ENCODE measurements at regions not wholly inside any gene's neighbourhood (a gene's known extent, or its start where the extent isn't known, plus 50 kb on each side); places are given as distances from the start of the nearest gene placed in this dataset.
"Not testable (repeated sequence)": the region's sequence is repeated elsewhere in the genome, so short reads cannot be mapped to it uniquely, and the experiment has no call there.

- DNase-seq; in situ Hi-C loops (cut with HindIII; ENCODE audit: low pct_ligation_motif_present, low pct_unique_long_range_greater_than_20kb, low sequenced_read_pairs): not testable (repeated sequence)
These were observed 342.5 kb downstream of the KCNN2 start for GRCh38 chr5:114704225-114704893.

GRCh38 chr5:114702731-114703130, 340.9 kb downstream of the KCNN2 start:
- DNase-seq = no peak
- in situ Hi-C loops (cut with HindIII; ENCODE audit: low pct_ligation_motif_present, low pct_unique_long_range_greater_than_20kb, low sequenced_read_pairs) = no loop called here

GRCh38 chr5:114702136-114702535, 340.3 kb downstream of the KCNN2 start:
- DNase-seq = no peak
- in situ Hi-C loops (cut with HindIII; ENCODE audit: low pct_ligation_motif_present, low pct_unique_long_range_greater_than_20kb, low sequenced_read_pairs) = no loop called here

GRCh38 chr5:114700823-114701222, 339.0 kb downstream of the KCNN2 start:
- no peak for DNase-seq
- in situ Hi-C loops (cut with HindIII; ENCODE audit: low pct_ligation_motif_present, low pct_unique_long_range_greater_than_20kb, low sequenced_read_pairs) = no loop called here

GRCh38 chr5:114695292-114695904, 333.5 kb downstream of the KCNN2 start:
- in situ Hi-C loops (cut with HindIII; ENCODE audit: low pct_ligation_motif_present, low pct_unique_long_range_greater_than_20kb, low sequenced_read_pairs) = no loop called here
- no peak for DNase-seq

GRCh38 chr5:114686356-114686755, 324.5 kb downstream of the KCNN2 start:
- no peak for DNase-seq
- in situ Hi-C loops (cut with HindIII; ENCODE audit: low pct_ligation_motif_present, low pct_unique_long_range_greater_than_20kb, low sequenced_read_pairs) = no loop called here

- no peak for DNase-seq
- in situ Hi-C loops (cut with HindIII; ENCODE audit: low pct_ligation_motif_present, low pct_unique_long_range_greater_than_20kb, low sequenced_read_pairs) = no loop called here
These were observed 316.9 kb downstream of the KCNN2 start for GRCh38 chr5:114678778-114679177.

GRCh38 chr5:114665551-114665950, 303.7 kb downstream of the KCNN2 start:
- in situ Hi-C loops (cut with HindIII; ENCODE audit: low pct_ligation_motif_present, low pct_unique_long_range_greater_than_20kb, low sequenced_read_pairs) = no loop called here
- DNase-seq = no peak

DNA sequence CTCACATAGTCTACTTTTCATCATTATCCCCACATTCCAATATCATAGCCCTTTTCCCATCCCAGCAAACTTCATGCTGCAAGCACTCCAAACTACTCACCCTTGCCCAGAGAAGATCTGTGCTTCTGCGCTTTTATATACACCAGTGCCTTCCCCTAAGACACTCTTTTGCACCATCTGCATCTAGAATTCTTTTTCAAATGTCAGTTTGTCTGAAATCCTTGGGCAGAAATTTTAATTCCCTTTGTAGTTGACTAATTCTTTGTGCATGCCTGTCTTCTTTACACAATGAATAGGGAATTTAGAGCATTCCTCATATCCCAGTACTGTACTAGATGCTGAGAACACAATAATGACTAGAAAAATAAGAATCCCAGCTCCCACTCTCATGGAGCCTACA, 298.9 kb downstream of the KCNN2 start:
- no peak for DNase-seq
- in situ Hi-C loops (cut with HindIII; ENCODE audit: low pct_ligation_motif_present, low pct_unique_long_range_greater_than_20kb, low sequenced_read_pairs) = no loop called here

- DNase-seq = no peak
- in situ Hi-C loops (cut with HindIII; ENCODE audit: low pct_ligation_motif_present, low pct_unique_long_range_greater_than_20kb, low sequenced_read_pairs) = no loop called here
These were observed 296.3 kb downstream of the KCNN2 start for GRCh38 chr5:114658194-114658593.

DNA sequence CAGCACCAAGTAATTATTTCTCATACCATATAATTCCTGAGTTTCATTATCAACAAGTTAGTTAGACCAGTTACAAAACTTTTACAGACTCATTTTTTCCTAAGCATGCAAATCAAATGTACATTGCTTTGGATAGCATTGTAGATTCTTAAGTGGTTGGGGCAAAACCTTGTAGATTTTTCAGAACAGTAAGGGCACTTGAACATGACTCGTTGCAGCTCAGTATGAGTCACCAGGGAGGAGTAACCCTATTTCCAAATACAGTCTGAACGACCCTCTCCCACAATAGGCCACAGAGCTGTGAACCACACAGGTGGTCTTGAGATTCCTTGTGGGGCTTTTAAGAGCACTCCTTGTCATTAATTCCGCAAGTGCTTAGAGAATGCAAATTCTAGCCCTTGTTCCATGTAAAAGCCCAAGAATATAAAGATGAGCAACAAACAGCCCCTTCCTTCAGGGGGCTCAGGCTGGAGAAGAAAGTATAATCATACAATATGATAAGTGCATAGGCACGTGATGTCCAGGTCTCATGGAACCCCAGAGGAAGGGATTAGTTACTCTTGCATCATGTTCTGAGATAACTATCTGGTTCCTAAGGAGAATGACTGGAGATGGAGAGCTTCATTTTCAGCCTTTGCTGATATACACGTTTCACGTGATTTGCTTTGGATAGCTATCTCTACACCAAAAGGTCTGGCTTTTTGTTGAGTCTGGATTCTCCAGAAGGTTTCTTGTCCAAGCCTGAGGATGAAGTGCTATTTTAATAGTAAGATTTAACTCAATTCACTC, 295.7 kb downstream of the KCNN2 start:
- DNase-seq = no peak
- in situ Hi-C loops (cut with HindIII; ENCODE audit: low pct_ligation_motif_present, low pct_unique_long_range_greater_than_20kb, low sequenced_read_pairs) = no loop called here

- DNase-seq = no peak
- in situ Hi-C loops (cut with HindIII; ENCODE audit: low pct_ligation_motif_present, low pct_unique_long_range_greater_than_20kb, low sequenced_read_pairs) = no loop called here
These were observed 288.0 kb downstream of the KCNN2 start for GRCh38 chr5:114649878-114650277.

DNA sequence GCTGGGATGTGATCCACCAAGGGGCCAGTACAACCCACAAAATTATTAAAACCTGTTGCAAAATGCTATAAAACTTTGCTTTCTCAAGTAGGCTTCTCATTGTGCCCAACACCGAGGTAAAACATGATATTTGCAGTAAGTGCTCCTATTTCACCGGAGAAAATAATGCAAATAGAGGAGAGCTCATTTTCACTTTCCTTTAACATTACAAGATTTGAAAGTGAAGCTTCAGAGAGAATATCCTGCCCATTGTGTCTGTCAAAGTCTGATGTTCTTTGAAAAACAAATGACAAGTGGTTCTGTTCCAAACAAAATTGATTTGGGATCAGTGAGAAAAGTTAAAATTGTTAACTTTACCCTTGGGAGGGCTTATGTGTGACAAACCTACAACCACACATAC, 287.1 kb downstream of the KCNN2 start:
- in situ Hi-C loops (cut with HindIII; ENCODE audit: low pct_ligation_motif_present, low pct_unique_long_range_greater_than_20kb, low sequenced_read_pairs) = no loop called here
- DNase-seq = no peak

DNA sequence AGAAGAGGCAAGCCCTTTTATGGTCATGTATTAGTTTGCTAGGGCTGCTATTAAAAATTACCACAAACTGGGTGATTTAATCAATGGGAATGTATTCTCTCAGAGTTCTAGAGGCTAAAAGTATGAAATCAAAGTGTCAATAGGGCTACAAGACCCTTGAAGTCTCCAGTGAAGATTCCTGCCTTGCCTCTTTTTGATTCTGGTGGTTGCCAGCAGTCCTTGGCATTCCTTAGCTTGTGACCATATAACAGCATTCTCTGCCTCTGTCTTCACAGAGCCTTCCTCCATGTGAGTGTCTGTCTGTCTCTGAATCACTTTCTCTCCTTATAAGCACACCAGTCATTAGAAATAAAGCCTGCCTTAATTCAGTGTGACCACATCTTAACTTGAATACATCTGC, 282.7 kb downstream of the KCNN2 start:
- in situ Hi-C loops (cut with HindIII; ENCODE audit: low pct_ligation_motif_present, low pct_unique_long_range_greater_than_20kb, low sequenced_read_pairs) = no loop called here

GRCh38 chr5:114636271-114636670, 274.4 kb downstream of the KCNN2 start:
- in situ Hi-C loops (cut with HindIII; ENCODE audit: low pct_ligation_motif_present, low pct_unique_long_range_greater_than_20kb, low sequenced_read_pairs) = no loop called here
- DNase-seq = no peak

More for the DNA sequence above, 282.7 kb downstream of the KCNN2 start:
- DNase-seq = no peak

DNA sequence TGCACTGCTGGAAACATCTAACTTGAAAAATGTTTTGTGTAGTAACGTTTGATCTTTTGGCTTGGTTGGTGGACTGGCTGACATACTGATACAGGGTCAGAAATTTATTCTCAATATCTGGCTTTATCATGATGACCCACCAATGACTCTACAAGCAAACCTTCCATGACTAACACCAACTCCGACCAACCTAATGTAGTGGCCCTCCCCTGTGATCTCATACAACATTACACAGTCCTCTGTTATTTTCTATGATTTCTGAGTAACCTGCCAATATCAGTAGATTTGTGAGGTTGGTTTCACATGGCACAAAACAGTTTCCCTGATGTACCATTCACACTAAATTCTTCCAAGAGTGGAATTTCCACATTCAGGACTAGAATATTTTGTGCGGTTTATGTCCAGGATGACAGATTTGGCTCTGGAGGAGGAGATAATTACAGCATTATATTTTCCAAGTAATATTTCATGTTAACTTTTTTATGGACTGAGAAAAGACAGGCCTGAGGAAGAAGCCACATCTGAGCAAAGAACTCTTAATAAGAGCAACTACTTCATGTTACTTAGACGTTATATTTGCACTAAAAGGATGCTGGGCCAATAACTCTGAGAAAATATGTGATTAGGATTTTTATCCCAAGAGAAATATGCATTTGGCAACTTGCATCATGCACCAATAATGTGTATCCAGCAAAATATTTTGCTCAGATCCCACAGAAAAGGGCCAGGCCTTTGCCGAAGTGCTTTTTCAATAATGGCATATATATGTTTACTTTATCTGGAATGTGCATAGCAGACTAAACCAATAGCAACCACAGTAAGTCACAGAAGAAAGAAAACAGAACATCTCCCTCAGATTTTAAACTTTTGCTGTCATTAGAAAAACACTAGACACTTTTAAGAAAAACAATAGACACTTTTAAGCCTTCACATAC, 273.4 kb downstream of the KCNN2 start:
- DNase-seq = no peak
- in situ Hi-C loops (cut with HindIII; ENCODE audit: low pct_ligation_motif_present, low pct_unique_long_range_greater_than_20kb, low sequenced_read_pairs) = no loop called here

- in situ Hi-C loops (cut with HindIII; ENCODE audit: low pct_ligation_motif_present, low pct_unique_long_range_greater_than_20kb, low sequenced_read_pairs) = no loop called here
These were observed 272.6 kb downstream of the KCNN2 start for GRCh38 chr5:114634517-114634916.

DNA sequence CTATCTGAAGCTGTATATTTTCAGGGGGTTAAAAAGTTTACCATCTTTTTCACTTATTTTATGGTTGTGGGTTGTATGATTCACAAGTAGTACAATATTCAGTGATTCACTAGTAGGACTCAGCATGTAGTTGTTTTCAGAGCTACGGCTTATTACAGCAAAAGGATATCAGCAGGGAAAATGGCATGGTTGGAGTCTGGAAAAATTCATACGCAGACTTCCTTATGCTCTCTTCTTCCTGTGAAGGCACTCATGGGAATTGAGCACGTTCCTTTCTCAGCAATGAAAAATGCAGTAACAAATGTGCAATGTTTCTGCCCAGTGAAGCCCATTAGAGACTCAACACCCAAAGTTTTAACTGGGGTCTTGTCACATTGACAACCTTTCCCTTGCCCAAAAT, 250.5 kb downstream of the KCNN2 start:
- no peak for DNase-seq
- in situ Hi-C loops (cut with HindIII; ENCODE audit: low pct_ligation_motif_present, low pct_unique_long_range_greater_than_20kb, low sequenced_read_pairs) = no loop called here

More at GRCh38 chr5:114634517-114634916, 272.6 kb downstream of the KCNN2 start:
- DNase-seq = no peak

- no peak for DNase-seq
- in situ Hi-C loops (cut with HindIII; ENCODE audit: low pct_ligation_motif_present, low pct_unique_long_range_greater_than_20kb, low sequenced_read_pairs) = no loop called here
These were observed 219.3 kb downstream of the KCNN2 start for GRCh38 chr5:114581136-114581535.
